ENCODE measurements at regions not wholly inside any gene's neighbourhood (a gene's known extent, or its start where the extent isn't known, plus 50 kb on each side); places are given as distances from the start of the nearest gene placed in this dataset.

- no peak overlapping the region for H3K4me3 Mint-ChIP-seq
Observed at GRCh38 chr15:36059596-36059995, 513.6 kb upstream of the DPH6 start.

GRCh38 chr15:36062357-36062756, 516.4 kb upstream of the DPH6 start:
- peaks cover 26% of the 10 kb centered on the region for H3K9me3 Mint-ChIP-seq
- intact Hi-C loops (cut with micrococcal nuclease) = no loop called here
- H3K4me1 Mint-ChIP-seq (ENCODE audit: low read depth) = no peaks in the 10 kb centered on the region
- H3K4me3 Mint-ChIP-seq = no peak overlapping the region
- no peak overlapping the region for H3K27ac Mint-ChIP-seq
- no peaks in the 10 kb centered on the region for H3K27me3 Mint-ChIP-seq
- no peaks in the 10 kb centered on the region for H3K36me3 Mint-ChIP-seq (ENCODE audit: low read depth)

More at GRCh38 chr15:36059596-36059995, 513.6 kb upstream of the DPH6 start:
- peaks cover 21% of the 10 kb centered on the region for H3K9me3 Mint-ChIP-seq
- no peaks in the 10 kb centered on the region for H3K4me1 Mint-ChIP-seq (ENCODE audit: low read depth)
- no peaks in the 10 kb centered on the region for H3K36me3 Mint-ChIP-seq (ENCODE audit: low read depth)
- intact Hi-C loops (cut with micrococcal nuclease) = no loop called here
- no peak overlapping the region for H3K27ac Mint-ChIP-seq
- H3K27me3 Mint-ChIP-seq = no peaks in the 10 kb centered on the region

GRCh38 chr15:36066757-36067156, 512.7 kb upstream of the CDIN1 start:
- Mint-ChIP-seq H3K27me3 (no peaks in the 10 kb centered on the region), H3K27ac (no peak overlapping the region), H3K9me3 (peaks cover 22% of the 10 kb centered on the region), H3K4me1 (ENCODE audit: low read depth) (no peaks in the 10 kb centered on the region), H3K36me3 (ENCODE audit: low read depth) (no peaks in the 10 kb centered on the region), H3K4me3 (no peak overlapping the region)
- intact Hi-C loops (cut with micrococcal nuclease) = no loop called here

- Mint-ChIP-seq H3K4me1 (ENCODE audit: low read depth) (no peaks in the 10 kb centered on the region), H3K4me3 (no peak overlapping the region), H3K9me3 (peaks cover 22% of the 10 kb centered on the region), H3K27ac (no peak overlapping the region), H3K27me3 (no peaks in the 10 kb centered on the region), H3K36me3 (ENCODE audit: low read depth) (no peaks in the 10 kb centered on the region)
- intact Hi-C loops (cut with micrococcal nuclease) = no loop called here
Observed at GRCh38 chr15:36067483-36068274, 511.7 kb upstream of the CDIN1 start.

GRCh38 chr15:36075333-36075732, 504.1 kb upstream of the CDIN1 start:
- intact Hi-C loops (cut with micrococcal nuclease) = no loop called here
- Mint-ChIP-seq H3K4me3 (no peak overlapping the region), H3K9me3 (peaks cover 13% of the 10 kb centered on the region), H3K36me3 (ENCODE audit: low read depth) (no peaks in the 10 kb centered on the region), H3K4me1 (ENCODE audit: low read depth) (no peaks in the 10 kb centered on the region), H3K27me3 (no peaks in the 10 kb centered on the region), H3K27ac (no peak overlapping the region)

GRCh38 chr15:36079021-36079420, 500.4 kb upstream of the CDIN1 start:
- Mint-ChIP-seq H3K27ac (no peak overlapping the region), H3K4me1 (ENCODE audit: low read depth) (no peaks in the 10 kb centered on the region), H3K4me3 (no peak overlapping the region), H3K36me3 (ENCODE audit: low read depth) (no peaks in the 10 kb centered on the region), H3K27me3 (no peaks in the 10 kb centered on the region), H3K9me3 (peaks cover 48% of the 10 kb centered on the region)
- intact Hi-C loops (cut with micrococcal nuclease) = no loop called here

GRCh38 chr15:36080759-36081158, 498.7 kb upstream of the CDIN1 start:
- H3K9me3 Mint-ChIP-seq = peaks cover 65% of the 10 kb centered on the region
- H3K27ac Mint-ChIP-seq = no peak overlapping the region
- no peak overlapping the region for H3K4me3 Mint-ChIP-seq
- no peaks in the 10 kb centered on the region for H3K27me3 Mint-ChIP-seq
- H3K4me1 Mint-ChIP-seq (ENCODE audit: low read depth) = no peaks in the 10 kb centered on the region
- intact Hi-C loops (cut with micrococcal nuclease) = no loop called here
- H3K36me3 Mint-ChIP-seq (ENCODE audit: low read depth) = no peaks in the 10 kb centered on the region

GRCh38 chr15:36090286-36090946, 489.0 kb upstream of the CDIN1 start:
- no peak overlapping the region for H3K27ac Mint-ChIP-seq
- H3K4me3 Mint-ChIP-seq = no peak overlapping the region
- no peaks in the 10 kb centered on the region for H3K4me1 Mint-ChIP-seq (ENCODE audit: low read depth)
- intact Hi-C loops (cut with micrococcal nuclease) = no loop called here
- H3K36me3 Mint-ChIP-seq (ENCODE audit: low read depth) = no peaks in the 10 kb centered on the region
- H3K27me3 Mint-ChIP-seq = no peaks in the 10 kb centered on the region
- H3K9me3 Mint-ChIP-seq = peaks cover 64% of the 10 kb centered on the region

GRCh38 chr15:36106640-36107335, 472.6 kb upstream of the CDIN1 start:
- no peaks in the 10 kb centered on the region for H3K36me3 Mint-ChIP-seq (ENCODE audit: low read depth)
- no peak overlapping the region for H3K27ac Mint-ChIP-seq
- H3K4me3 Mint-ChIP-seq = no peak overlapping the region
- no peaks in the 10 kb centered on the region for H3K27me3 Mint-ChIP-seq
- intact Hi-C loops (cut with micrococcal nuclease) = no loop called here
- peaks cover under 1% of the 10 kb centered on the region for H3K9me3 Mint-ChIP-seq
- no peaks in the 10 kb centered on the region for H3K4me1 Mint-ChIP-seq (ENCODE audit: low read depth)

- no peaks in the 10 kb centered on the region for H3K4me1 Mint-ChIP-seq (ENCODE audit: low read depth)
- H3K36me3 Mint-ChIP-seq (ENCODE audit: low read depth) = no peaks in the 10 kb centered on the region
- H3K27me3 Mint-ChIP-seq = no peaks in the 10 kb centered on the region
- H3K27ac Mint-ChIP-seq = no peak overlapping the region
- no peaks in the 10 kb centered on the region for H3K9me3 Mint-ChIP-seq
- intact Hi-C loops (cut with micrococcal nuclease) = no loop called here
- H3K4me3 Mint-ChIP-seq = no peak overlapping the region
Observed at GRCh38 chr15:36108541-36108940, 470.9 kb upstream of the CDIN1 start.

GRCh38 chr15:36109943-36110658, 469.3 kb upstream of the CDIN1 start:
- intact Hi-C loops (cut with micrococcal nuclease) = no loop called here
- no peak overlapping the region for H3K27ac Mint-ChIP-seq
- H3K9me3 Mint-ChIP-seq = no peaks in the 10 kb centered on the region
- H3K27me3 Mint-ChIP-seq = no peaks in the 10 kb centered on the region
- H3K36me3 Mint-ChIP-seq (ENCODE audit: low read depth) = no peaks in the 10 kb centered on the region
- no peaks in the 10 kb centered on the region for H3K4me1 Mint-ChIP-seq (ENCODE audit: low read depth)
- no peak overlapping the region for H3K4me3 Mint-ChIP-seq

GRCh38 chr15:36110659-36110993, 468.8 kb upstream of the CDIN1 start:
- no peak overlapping the region for H3K4me3 Mint-ChIP-seq
- H3K36me3 Mint-ChIP-seq (ENCODE audit: low read depth) = no peaks in the 10 kb centered on the region

GRCh38 chr15:36117296-36117787, 462.1 kb upstream of the CDIN1 start:
- no peak overlapping the region for H3K27ac Mint-ChIP-seq
- intact Hi-C loops (cut with micrococcal nuclease) = no loop called here
- H3K36me3 Mint-ChIP-seq (ENCODE audit: low read depth) = no peaks in the 10 kb centered on the region
- no peaks in the 10 kb centered on the region for H3K27me3 Mint-ChIP-seq
- peaks cover 30% of the 10 kb centered on the region for H3K9me3 Mint-ChIP-seq
- H3K4me1 Mint-ChIP-seq (ENCODE audit: low read depth) = no peaks in the 10 kb centered on the region
- no peak overlapping the region for H3K4me3 Mint-ChIP-seq

More at GRCh38 chr15:36110659-36110993, 468.8 kb upstream of the CDIN1 start:
- Mint-ChIP-seq H3K4me1 (ENCODE audit: low read depth) (no peaks in the 10 kb centered on the region), H3K27ac (no peak overlapping the region), H3K9me3 (no peaks in the 10 kb centered on the region), H3K27me3 (no peaks in the 10 kb centered on the region)
- intact Hi-C loops (cut with micrococcal nuclease) = no loop called here

- H3K36me3 Mint-ChIP-seq (ENCODE audit: low read depth) = no peaks in the 10 kb centered on the region
- H3K9me3 Mint-ChIP-seq = peaks cover 32% of the 10 kb centered on the region
- intact Hi-C loops (cut with micrococcal nuclease) = no loop called here
- H3K4me3 Mint-ChIP-seq = no peak overlapping the region
- no peaks in the 10 kb centered on the region for H3K4me1 Mint-ChIP-seq (ENCODE audit: low read depth)
- no peak overlapping the region for H3K27ac Mint-ChIP-seq
- H3K27me3 Mint-ChIP-seq = no peaks in the 10 kb centered on the region
Observed at GRCh38 chr15:36126194-36126593, 453.2 kb upstream of the CDIN1 start.
